HL-60 (cell line): ENCODE measurements at regions not wholly inside any gene's neighbourhood (a gene's known extent, or its start where the extent isn't known, plus 50 kb on each side); places are given as distances from the start of the nearest gene placed in this dataset.

Experiments
- DNase-seq, 2 experiments: peaks; one replicate each; pipeline ENCODE4 v3.0.0-alpha.2; 2010 to 2020; ENCODE audit warnings: low read depth in 1 of 2, low spot score in 1 of 2
- H3K27ac ChIP-seq: fragments of 250-450 bp; sonication (Bioruptor Pico); replicated peaks from 2 replicates; pipeline ENCODE4 v1.5.1; 2020; ENCODE audit warnings: mild to moderate bottlenecking, moderate library complexity
- H3K27me3 ChIP-seq: fragments of 250-450 bp; sonication (Bioruptor Pico); 2 replicates; pipeline ENCODE4 v1.5.1; 2021; ENCODE audit warnings: mild to moderate bottlenecking, moderate library complexity; ENCODE audit not compliant: insufficient read depth, poor library complexity, severe bottlenecking
- H3K4me3 ChIP-seq: replicated peaks from 2 replicates; pipeline ENCODE4 v1.5.1; 2011; ENCODE audit warnings: mild to moderate bottlenecking, control low read depth, low read length; ENCODE audit not compliant: insufficient read depth
- GABPA ChIP-seq: IDR thresholded peaks from 2 replicates; pipeline ENCODE4 v1.6.1; 2012; ENCODE audit warnings: low read depth
- POLR2AphosphoS5 ChIP-seq: IDR thresholded peaks from 2 replicates; pipeline ENCODE4 v1.6.1; 2012; ENCODE audit warnings: low read depth
- SPI1 ChIP-seq: IDR thresholded peaks from 2 replicates; pipeline ENCODE4 v1.6.1; 2012; ENCODE audit warnings: low read depth, mild to moderate bottlenecking, borderline replicate concordance
- TF ChIP-seq, protein P1 (sequence below): IDR thresholded peaks from 2 replicates; pipeline ENCODE4 v1.6.1; 2012; ENCODE audit warnings: low read depth; ENCODE audit not compliant: insufficient replicate concordance
- TF ChIP-seq, protein P2 (sequence below): IDR thresholded peaks from one replicate; pipeline ENCODE4 v1.5.1; 2011; ENCODE audit warnings: low read length, control low read depth, inconsistent platforms; ENCODE audit not compliant: insufficient read depth

DNA sequence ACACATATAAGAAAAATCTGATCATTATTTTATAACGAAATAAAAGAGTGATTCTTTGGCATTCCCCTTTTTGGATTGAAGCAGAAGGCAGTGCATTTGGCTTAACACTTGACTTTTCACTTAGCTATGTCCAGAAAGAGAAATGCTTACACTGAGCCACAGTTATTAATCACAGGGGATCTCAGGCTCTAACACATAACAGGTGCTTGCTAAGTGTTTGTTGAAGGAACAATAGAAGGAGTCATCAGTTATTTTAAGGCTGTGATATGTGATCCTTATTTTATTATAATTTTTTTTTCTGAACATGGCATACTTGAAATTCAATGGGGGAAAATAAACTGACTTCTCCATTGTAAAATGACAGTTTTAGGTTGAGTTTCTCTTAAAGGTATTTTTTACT lies 209.5 kb downstream of the UBE2E3 start:
- Histone ChIP-seq H3K27ac (no peak overlapping the region), H3K27me3 (no peaks in the 10 kb centered on the region), H3K4me3 (no peak overlapping the region)
- TF ChIP-seq POLR2AphosphoS5 (no peak), GABPA (no peak), SPI1 (no peak)
- TF ChIP-seq, protein P1, sequence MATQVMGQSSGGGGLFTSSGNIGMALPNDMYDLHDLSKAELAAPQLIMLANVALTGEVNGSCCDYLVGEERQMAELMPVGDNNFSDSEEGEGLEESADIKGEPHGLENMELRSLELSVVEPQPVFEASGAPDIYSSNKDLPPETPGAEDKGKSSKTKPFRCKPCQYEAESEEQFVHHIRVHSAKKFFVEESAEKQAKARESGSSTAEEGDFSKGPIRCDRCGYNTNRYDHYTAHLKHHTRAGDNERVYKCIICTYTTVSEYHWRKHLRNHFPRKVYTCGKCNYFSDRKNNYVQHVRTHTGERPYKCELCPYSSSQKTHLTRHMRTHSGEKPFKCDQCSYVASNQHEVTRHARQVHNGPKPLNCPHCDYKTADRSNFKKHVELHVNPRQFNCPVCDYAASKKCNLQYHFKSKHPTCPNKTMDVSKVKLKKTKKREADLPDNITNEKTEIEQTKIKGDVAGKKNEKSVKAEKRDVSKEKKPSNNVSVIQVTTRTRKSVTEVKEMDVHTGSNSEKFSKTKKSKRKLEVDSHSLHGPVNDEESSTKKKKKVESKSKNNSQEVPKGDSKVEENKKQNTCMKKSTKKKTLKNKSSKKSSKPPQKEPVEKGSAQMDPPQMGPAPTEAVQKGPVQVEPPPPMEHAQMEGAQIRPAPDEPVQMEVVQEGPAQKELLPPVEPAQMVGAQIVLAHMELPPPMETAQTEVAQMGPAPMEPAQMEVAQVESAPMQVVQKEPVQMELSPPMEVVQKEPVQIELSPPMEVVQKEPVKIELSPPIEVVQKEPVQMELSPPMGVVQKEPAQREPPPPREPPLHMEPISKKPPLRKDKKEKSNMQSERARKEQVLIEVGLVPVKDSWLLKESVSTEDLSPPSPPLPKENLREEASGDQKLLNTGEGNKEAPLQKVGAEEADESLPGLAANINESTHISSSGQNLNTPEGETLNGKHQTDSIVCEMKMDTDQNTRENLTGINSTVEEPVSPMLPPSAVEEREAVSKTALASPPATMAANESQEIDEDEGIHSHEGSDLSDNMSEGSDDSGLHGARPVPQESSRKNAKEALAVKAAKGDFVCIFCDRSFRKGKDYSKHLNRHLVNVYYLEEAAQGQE: no peak
- TF ChIP-seq, protein P2, sequence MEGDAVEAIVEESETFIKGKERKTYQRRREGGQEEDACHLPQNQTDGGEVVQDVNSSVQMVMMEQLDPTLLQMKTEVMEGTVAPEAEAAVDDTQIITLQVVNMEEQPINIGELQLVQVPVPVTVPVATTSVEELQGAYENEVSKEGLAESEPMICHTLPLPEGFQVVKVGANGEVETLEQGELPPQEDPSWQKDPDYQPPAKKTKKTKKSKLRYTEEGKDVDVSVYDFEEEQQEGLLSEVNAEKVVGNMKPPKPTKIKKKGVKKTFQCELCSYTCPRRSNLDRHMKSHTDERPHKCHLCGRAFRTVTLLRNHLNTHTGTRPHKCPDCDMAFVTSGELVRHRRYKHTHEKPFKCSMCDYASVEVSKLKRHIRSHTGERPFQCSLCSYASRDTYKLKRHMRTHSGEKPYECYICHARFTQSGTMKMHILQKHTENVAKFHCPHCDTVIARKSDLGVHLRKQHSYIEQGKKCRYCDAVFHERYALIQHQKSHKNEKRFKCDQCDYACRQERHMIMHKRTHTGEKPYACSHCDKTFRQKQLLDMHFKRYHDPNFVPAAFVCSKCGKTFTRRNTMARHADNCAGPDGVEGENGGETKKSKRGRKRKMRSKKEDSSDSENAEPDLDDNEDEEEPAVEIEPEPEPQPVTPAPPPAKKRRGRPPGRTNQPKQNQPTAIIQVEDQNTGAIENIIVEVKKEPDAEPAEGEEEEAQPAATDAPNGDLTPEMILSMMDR: no peak
- DNase-seq: no peak

DNA sequence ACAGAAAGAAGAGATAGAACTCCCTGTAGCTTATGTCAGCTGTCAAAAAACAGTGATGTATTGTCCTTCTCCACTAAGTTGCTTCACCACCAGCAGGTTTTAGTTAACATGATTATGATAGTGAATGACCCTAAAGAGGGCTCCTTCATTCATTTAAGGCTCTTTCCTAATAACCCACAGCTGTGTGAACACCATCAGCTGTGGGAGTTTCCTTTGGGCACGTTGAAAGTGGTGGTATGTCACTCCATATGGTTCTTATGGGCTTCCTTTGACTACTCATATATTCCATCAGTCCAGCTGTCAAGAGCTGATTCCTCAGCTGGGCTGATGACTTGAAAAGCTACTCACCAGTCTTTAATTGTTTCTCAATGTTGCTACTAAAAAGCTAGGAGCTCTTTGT lies 210.3 kb downstream of the UBE2E3 start:
- Histone ChIP-seq H3K4me3 (no peak overlapping the region), H3K27ac (no peak overlapping the region), H3K27me3 (no peaks in the 10 kb centered on the region)
- DNase-seq: no peak
- TF ChIP-seq GABPA (no peak), SPI1 (no peak), POLR2AphosphoS5 (no peak)
- TF ChIP-seq, protein P2: no peak
- TF ChIP-seq, protein P1: no peak

DNA sequence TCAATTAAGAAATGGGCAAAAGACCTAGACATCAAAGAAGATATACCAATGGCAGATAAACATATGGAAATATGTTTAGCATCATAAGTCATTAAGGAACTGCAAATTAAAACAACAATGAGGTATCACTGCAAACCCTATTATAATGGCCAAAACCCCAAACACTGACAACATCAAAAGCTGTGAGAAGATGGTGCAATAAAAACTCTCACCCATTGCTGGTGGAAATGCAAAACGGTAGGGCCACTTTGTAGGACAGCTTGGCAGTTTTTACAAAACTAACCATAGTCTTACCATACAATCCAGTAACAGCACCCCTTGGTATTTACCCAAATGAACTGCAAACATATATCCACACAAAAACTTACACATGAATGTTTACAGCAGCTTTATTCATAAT lies 213.1 kb downstream of the UBE2E3 start:
- TF ChIP-seq, protein P1: no peak
- no peak for TF ChIP-seq SPI1
- TF ChIP-seq POLR2AphosphoS5: no peak
- no peak for TF ChIP-seq GABPA
- TF ChIP-seq, protein P2: no peak
- H3K4me3 ChIP-seq: no peak overlapping the region
- no peak overlapping the region for H3K27ac ChIP-seq
- no peaks in the 10 kb centered on the region for H3K27me3 ChIP-seq
- no peak for DNase-seq
